HG02678 (cell line): ENCODE measurements at regions not wholly inside any gene's neighbourhood (a gene's known extent, or its start where the extent isn't known, plus 50 kb on each side); places are given as distances from the start of the nearest gene placed in this dataset.
"Not testable (repeated sequence)": the region's sequence is repeated elsewhere in the genome, so short reads cannot be mapped to it uniquely, and the experiment has no call there.

ENCODE experiments used
- ATAC-seq: cut with Tn5 transposase; IDR thresholded peaks from one replicate; pipeline ENCODE4 v1.9.1; 2021; ENCODE audit warnings: mild to moderate bottlenecking, moderate library complexity; ENCODE audit not compliant: unreplicated experiment

GRCh38 chr13:79637133-79637763, 156.3 kb downstream of the NDFIP2 start:
- no peak for ATAC-seq

GRCh38 chr13:79631051-79631659, 150.2 kb downstream of the NDFIP2 start:
- ATAC-seq, result no peak

- no peak for ATAC-seq
Measured at GRCh38 chr13:79628463-79628862, 147.5 kb downstream of the NDFIP2 start.

- no peak for ATAC-seq
Measured at GRCh38 chr13:79626924-79627323, 146.0 kb downstream of the NDFIP2 start.

- ATAC-seq, result no peak
Measured at GRCh38 chr13:79625517-79625916, 144.6 kb downstream of the NDFIP2 start.

- no peak for ATAC-seq
Measured at GRCh38 chr13:79621902-79622301, 140.9 kb downstream of the NDFIP2 start.

GRCh38 chr13:79621449-79621848, 140.5 kb downstream of the NDFIP2 start:
- ATAC-seq, result no peak

- no peak for ATAC-seq
Measured at GRCh38 chr13:79614250-79614918, 133.4 kb downstream of the NDFIP2 start.

- ATAC-seq, result no peak
Measured at GRCh38 chr13:79612604-79613003, 131.6 kb downstream of the NDFIP2 start.

GRCh38 chr13:79607895-79608294, 126.9 kb downstream of the NDFIP2 start:
- not testable (repeated sequence) for ATAC-seq
